ENCODE measurements at regions not wholly inside any gene's neighbourhood (a gene's known extent, or its start where the extent isn't known, plus 50 kb on each side); places are given as distances from the start of the nearest gene placed in this dataset.
"Not testable (repeated sequence)": the region's sequence is repeated elsewhere in the genome, so short reads cannot be mapped to it uniquely, and the experiment has no call there.

GRCh38 chr2:16250466-16250865 lies 310.1 kb downstream of the MYCN start:
- no peak for DNase-seq

GRCh38 chr2:16250056-16250425 lies 309.7 kb downstream of the MYCN start:
- DNase-seq, result no peak

- DNase-seq, result no peak
These were observed 309.1 kb downstream of the MYCN start for GRCh38 chr2:16249246-16250055.

GRCh38 chr2:16248571-16249105 lies 308.3 kb downstream of the MYCN start:
- no peak for DNase-seq

- no peak for DNase-seq
These were observed 307.2 kb downstream of the MYCN start for GRCh38 chr2:16247326-16248122.

- no peak for DNase-seq
These were observed 306.6 kb downstream of the MYCN start for GRCh38 chr2:16246911-16247310.

GRCh38 chr2:16246281-16246850 lies 306.0 kb downstream of the MYCN start:
- no peak for DNase-seq

- no peak for DNase-seq
These were observed 305.2 kb downstream of the MYCN start for GRCh38 chr2:16245481-16246054.

GRCh38 chr2:16244966-16245320 lies 304.6 kb downstream of the MYCN start:
- DNase-seq, result no peak

- DNase-seq, result no peak
These were observed 304.0 kb downstream of the MYCN start for GRCh38 chr2:16244153-16244965.

GRCh38 chr2:16243411-16243996 lies 303.2 kb downstream of the MYCN start:
- DNase-seq, result no peak

GRCh38 chr2:16242906-16243305 lies 302.6 kb downstream of the MYCN start:
- DNase-seq, result no peak

GRCh38 chr2:16241166-16242160 lies 301.1 kb downstream of the MYCN start:
- no peak for DNase-seq

GRCh38 chr2:16240402-16240801 lies 300.1 kb downstream of the MYCN start:
- no peak for DNase-seq

GRCh38 chr2:16239296-16239850 lies 299.0 kb downstream of the MYCN start:
- DNase-seq, result no peak

- DNase-seq, result no peak
These were observed 298.4 kb downstream of the MYCN start for GRCh38 chr2:16238786-16239185.

- DNase-seq, result no peak
These were observed 297.8 kb downstream of the MYCN start for GRCh38 chr2:16238001-16238761.

GRCh38 chr2:16235747-16236146 lies 295.4 kb downstream of the MYCN start:
- no peak for DNase-seq

GRCh38 chr2:16235291-16235690 lies 294.9 kb downstream of the MYCN start:
- DNase-seq, result not testable (repeated sequence)

GRCh38 chr2:16228951-16229350 lies 288.6 kb downstream of the MYCN start:
- DNase-seq, result no peak
